Inflammatory macrophage treated with lipopolysaccharide for 4 hours (primary cell): ENCODE measurements at regions not wholly inside any gene's neighbourhood (a gene's known extent, or its start where the extent isn't known, plus 50 kb on each side); places are given as distances from the start of the nearest gene placed in this dataset.
A peak's percentile ranks its signal among the peaks of the same experiment; 100 is the strongest.

Experiments
- DNase-seq: peaks from one replicate; pipeline ENCODE4 v3.0.0-alpha.2; 2020

DNA sequence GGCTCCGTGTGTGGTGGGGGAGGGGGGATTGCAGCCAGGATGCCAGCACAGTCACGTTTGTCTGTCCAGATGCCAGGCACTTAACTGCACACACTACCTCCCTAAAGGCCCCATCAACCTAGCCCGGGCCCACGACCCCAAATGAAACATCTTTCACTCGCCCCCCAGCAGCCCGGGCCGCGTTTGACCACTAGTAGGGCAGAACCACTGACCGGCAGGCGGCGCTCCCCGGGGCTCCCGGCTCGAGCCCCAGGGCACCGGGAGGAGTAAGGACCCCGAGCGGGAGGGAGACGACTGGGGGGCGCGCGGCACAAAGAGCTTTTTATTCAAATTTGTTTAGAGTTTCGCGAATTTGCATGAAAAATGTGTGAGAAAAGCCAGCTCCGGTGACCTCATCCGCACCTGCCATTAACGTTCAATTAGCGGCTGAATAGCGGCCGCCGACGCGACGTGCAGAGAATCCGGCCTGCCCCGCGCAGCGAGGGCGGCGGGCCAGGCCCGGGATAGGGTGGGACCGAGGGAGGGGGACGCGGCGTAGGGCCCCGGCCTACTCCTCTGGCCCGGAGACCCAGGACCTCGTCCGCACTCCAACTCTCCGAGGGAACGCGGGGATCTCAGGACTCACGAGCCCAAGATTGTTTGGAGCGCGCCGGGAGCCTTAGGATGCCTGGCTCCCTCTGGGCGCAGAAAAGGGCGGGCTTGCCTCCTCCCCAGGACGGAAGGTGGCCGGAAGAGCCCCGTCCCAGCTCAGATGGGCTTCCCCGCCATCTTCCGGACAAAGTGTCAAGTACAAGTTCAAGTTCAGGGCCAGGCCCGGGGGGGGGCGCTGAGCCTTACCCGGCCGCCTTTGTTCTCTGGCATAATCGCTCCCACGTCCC, 64.9 kb upstream of the POLG start:
- DNase-seq, result peak; percentile 45

DNA sequence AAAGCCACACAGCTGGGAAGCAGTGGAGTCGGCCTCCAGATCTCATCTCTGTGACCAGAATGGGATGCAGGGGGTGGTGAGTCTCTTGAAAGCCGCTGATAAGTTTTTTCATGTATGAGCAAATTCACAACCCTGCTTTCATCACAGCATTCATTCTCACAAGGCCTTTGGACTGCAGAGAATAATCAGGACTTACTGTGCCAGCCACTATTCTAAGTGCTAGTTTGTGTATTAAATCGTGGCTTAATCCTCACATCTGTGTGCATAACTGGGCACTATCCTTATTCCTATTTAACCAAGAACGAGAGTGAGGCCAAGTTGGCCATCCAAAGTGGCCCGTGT, 64.2 kb upstream of the POLG start:
- DNase-seq, result no peak

DNA sequence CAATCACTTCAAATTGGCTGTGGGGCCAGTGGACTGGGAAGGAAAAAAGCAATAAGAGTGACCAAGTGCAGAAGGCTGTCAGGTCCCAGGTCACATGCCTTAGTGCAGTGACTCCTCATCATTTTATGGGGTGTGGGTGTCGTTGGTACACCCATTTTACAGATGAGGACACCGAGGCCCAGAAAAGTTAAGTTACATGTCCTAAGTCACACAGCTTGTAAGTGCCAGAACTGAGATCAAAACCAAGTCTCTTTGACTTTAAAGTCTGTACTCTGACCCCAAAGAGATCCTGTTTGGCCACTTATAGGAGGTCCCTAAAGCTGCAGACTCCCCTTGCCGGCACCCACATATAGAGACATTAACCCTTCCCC, 63.0 kb upstream of the POLG start:
- no peak for DNase-seq

DNA sequence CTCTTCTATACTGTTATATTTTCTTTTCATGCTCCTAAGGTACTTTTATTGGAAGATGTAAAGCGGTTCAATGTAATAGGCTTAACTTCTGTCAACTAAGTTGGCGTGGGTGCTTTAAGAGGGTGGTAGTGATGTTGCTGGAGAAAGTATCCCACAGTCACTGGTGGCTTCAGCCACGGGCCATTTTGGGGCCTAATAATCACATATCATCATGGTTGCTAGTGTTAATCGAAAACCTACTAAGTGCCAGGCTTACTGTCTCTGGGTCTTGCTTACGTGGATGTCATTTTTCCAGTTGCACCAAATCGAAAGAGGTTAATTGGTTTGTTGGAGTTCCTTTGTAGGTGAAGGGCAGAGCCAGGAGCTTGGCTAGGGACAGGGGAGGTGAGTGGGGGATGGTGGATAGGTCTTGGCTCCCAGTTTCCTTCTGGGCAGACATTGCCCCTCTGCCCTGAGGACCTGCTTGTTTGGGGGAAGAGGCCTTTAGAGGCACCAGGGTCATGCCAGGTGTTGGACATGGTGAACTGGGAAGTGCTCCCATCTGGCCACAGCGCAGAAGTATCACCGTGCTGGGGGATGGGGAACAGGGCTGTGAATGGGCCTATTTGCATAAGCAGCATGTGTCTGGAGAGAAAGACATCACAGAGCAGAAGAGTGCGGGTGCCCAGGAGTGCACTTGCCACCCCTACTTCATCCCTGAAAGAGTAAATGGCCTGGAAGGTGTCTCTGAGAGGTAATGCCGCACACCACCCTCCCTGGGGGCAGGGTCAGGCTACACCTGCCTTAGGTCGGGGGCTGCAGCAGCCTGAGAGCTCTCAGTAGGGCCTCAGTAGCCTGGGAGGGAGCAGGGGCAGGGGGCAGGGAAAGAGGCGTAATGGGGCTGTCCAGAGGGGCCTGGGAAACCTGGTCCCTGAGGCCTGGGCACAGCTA, 62.4 kb upstream of the POLG start:
- DNase-seq, result no peak

DNA sequence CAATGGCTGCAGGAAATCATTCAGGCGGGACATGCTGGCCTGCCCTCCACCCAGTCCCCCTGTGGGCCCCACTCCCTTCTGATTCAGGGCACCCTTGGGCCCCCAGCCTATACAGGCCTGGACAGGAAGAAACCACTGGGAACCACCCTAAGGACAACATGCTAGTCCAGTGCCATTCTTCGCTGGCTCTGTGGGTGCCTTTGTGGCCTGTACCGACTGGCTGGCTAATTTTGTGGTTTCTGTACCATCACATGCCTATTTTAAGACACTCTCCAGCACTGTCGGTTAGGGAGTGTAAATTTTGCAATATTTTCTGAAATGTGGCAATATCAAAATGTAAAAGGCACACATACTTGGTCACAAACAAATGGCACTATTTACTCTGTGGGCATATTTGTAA, 61.4 kb upstream of the POLG start:
- peak; percentile 90 for DNase-seq

DNA sequence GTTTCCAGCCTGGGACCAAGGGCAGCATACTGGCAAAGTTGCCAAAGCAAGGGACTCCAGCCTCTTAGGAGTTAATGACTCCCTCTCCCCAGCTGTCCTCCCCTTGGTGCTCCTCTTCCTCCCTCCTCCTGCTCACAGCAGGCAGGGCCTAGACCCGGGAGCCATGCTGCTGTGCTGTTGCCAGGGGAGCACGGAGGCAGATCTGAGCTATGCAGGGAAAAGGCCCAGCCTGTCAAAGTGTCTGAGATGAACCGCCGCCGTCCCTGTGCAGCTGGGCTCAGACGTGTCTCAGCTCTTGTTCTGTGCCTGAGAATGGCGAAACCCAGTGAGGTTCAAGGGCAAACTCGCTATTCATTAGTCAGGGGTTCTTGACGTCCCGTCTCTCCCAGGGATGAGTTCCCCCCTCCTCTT, 60.8 kb upstream of the POLG start:
- no peak for DNase-seq

DNA sequence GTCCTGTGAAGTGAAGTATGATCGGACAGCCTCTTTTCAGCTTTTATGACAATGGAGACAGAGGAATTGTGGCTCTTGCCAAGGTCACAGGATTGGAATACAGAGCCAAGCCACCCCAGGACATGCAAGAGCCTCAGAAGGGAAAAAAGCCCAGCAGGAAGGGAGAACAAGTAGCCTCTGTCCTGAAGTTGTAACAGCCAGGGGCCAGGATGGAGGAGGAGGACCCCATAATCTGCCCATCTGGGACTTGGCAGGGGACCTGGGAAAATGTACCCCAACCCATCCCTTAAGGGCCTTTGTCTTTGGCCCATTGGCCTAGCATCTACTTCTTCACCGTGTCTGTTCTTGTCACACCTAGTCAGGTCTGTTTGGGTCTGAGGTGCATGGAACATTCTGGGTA, 60.4 kb upstream of the POLG start:
- no peak for DNase-seq

DNA sequence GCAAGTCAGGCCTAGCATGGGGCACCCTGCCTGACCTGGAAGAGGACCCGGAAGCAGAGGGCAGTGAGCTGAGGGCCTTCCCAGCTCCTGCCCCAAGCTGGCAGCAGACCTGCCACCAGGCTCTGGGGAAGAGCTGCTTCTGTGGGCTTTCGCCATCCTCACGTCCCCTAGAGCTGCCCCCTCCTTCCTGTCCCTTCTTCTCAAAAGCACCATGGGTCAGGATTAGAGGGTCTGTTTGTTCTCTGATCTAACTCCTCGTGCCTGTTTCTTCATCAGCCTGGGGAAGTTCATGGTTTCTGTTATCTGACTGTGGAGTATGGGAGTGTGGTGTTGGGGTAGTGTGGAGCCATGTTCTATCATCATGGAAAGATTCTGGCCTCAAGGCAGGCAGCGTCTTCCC, 58.4 kb upstream of the POLG start:
- DNase-seq, result peak; percentile 73

DNA sequence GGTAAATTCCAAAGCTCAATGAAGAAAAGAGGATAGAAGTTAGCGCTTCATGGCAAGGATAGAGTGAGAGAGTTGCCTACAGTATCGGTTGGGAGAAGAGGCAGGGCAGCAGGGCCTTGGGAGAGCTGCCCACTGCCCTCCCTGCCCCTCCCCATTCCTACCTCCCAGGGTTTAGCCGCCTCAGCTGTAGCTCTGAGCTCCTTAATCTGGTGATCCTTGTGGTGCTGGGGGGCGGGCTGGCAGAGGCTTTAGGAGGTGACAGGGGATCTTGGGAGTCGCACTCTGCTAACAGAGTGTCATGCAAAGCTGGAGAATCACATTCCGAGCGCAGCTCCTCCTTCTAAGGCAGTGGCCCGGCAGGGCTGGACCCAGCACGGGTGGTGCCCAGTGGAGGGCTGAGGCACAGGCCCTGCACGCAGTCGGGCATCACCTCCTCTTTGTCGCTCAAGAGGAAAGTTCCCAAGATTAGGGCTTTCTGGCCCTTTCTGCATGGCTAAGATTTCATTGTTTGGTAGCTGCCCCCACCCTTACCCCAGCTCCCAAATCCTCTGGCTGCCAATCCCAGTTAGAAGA, 57.1 kb upstream of the POLG start:
- no peak for DNase-seq

DNA sequence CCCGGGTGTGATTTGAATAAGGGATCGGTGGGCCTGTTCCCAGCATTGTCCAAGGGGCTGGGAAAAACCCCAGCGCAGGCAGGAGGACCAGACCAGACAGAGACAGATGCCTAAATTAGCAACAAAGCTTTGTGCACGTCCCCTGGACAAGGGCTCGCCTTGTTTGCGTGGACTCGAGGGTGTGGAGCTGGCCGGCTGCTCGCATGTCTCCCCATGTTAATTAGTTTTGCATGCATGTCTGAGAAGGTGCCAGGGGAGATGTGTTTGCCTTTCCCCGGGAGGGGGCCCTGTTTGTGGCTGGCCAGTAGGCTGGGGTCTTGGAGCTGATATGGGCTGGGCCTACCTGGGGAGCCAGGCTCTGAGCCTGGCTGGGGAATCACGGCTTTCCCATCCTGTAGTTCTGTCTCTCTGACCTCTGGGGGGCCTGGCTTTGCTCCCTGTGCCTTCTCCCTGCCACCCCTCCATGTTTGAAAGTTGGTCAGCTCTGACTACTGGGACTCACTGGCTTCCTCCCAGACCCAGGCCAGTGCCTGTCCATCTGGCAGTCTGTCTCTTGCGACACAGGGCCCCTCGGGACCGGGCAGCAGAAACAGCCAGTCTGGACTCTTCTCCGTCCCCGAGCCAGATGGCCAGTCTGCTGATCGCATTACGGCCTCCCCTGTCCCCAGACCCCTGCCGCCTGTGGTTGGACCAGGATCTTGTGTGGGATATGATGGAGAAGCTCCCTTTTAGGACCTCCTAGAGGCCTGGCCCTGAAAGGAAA, 55.4 kb upstream of the POLG start:
- no peak for DNase-seq

DNA sequence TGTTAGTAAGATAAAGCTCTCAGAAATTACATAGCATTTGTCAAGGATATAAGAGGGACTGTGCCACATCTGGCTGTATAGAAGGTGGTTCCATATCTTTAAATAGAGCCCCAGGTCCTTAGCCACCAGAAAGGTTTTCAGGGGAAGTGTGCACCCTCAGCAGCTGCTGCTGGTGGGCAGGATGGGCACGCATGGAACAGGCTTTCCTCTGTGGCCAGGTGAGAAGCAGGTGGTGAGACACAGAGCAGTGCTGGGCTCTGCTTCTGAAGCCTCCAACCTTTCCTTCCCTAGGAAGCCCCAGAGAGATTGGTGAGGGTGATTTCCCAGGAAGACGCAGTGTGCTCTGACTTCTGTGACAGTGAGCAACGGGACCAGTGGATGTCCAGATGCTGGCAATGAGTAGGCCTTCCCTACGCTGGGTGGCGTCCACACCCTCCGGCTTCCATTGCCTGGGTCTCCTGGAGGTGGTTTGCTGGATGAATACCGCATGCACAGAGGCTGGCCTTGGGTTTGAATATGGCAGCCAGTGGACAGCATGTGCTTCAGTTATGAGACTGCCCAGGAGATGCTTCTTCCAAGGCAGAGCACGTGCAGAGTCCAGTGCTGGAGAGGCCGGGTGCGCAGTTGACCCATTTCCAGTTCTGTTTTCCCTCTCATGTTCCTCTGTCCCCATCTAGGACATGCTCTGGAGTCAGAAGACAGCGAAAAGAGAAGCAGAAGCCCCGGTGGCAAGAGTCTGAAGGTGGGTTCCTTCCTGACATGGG, 52.7 kb upstream of the POLG start:
- no peak for DNase-seq

DNA sequence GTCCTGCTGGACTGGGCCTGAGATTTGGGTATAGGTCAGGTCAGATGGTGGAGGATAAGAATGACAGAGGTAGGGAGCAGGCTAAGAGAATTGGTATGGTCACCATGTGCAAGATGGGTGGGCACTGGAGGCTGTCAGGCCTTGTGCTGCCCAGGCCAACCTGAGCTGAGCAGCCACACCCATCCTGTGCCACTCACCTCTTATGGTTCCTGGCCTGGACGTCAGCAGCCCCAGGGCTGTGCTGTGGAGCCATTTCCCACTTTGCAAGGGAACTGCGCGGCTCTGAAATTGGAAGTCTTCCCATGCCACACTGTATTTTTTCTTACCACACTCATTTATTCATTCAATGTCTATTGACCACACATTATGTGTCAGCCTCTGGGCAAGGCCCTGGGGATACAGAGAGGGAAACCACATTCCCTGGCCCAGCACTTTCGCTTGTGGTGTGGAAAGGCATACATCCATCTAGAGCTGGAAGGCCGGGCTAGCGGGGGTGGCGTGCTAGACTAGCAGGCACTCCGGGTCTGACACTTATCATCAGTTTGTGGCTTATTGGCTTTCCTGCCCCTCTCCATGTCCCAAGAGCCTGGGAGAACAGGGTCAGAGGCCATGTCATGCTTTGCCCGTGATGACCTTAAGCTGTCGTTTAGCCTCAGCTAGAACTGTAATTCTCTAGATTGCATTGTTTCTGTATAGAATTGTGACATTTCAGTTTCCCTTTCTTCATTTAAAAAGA, 51.1 kb upstream of the POLG start:
- peak; percentile 81 for DNase-seq
